NCI-H1436 (cell line): ENCODE measurements at regions not wholly inside any gene's neighbourhood (a gene's known extent, or its start where the extent isn't known, plus 50 kb on each side); places are given as distances from the start of the nearest gene placed in this dataset.
"Not testable (repeated sequence)": the region's sequence is repeated elsewhere in the genome, so short reads cannot be mapped to it uniquely, and the experiment has no call there.

ENCODE experiments used
- DNase-seq: peaks from one replicate; lab custom pipeline; 2025; lab: John Stamatoyannopoulos, UW

DNA sequence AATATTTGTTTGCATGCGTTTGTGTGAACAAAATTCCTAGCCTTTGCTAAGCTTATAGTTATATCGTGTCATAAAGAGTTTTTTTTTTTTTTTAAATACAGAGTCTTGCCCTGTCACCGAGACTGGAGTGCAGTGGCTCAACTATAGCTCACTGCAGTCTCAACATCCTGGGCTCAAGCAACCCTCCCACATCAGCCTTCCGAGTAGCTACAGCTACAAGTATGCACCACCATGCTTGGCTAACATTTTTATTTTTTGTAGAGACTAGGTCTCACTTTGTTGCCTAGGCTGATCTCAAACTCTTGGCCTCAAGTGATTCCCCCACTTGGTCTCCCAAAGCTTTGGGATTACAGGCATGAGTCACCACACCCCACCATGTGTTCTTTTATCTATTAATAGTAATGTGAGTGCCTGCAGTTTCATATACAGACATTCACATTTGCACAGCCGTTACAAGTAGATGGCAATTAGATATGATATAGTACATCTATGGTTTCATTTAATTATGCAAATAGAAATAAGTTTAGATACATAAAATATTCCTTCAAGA is 848.6 kb downstream of the PDCD6IP start:
- no peak for DNase-seq

DNA sequence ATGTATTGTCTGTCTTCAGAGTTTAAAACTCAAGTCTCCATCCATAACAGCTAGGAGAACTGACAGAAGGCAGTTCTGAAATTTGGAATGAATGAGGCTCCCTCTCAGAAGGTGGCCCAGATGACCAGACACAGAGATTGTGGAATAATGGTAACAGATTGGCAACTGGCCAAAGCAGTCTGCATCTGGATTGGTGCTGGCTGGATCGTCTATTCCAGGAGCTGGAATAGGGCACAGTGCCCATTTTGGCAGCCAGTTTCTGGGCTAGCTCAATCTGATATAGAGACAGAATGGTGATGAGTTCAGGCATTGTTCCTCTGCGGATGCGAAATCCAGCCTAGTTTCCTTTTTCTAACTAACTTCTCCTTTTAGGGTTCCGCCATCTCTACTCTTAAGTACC is 851.7 kb downstream of the PDCD6IP start:
- no peak for DNase-seq

DNA sequence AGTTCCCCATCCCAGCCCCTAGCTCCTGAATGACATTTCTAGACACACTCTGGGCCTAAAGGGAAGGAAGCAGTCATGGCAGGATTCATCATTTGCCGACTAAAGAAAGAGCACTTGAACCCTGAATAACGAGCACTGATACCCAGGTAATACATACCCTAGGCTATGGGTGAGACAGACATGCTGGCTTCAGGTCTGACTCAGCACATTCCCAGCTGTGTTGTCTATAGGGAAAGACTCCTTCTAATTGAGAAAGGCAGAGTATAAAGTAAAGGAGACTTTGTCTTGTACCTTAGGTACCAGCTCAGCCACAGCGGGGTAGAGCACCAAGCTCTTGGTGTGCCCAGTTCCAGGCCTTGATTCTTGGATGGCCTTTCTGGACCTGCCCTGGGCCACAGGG is 870.5 kb downstream of the PDCD6IP start:
- no peak for DNase-seq

DNA sequence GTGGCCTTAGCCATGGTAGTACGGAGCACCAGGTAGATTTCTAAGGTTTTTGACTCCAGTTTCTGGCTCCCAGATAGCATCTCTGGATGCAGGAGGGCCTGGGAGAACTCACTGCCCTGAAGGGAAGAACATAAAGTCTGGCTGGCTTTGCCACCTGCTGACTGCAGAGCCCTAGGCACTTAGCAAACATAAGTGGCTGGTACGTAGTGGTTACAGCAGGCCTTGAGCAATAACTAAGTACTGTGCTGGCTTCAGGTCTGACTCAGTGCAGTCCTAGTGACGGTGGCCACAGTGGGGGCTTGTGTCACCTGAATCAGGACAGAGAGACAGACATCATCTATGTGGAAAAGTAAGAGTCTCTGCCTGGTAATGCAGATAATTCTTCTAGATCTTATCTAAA is 871.1 kb downstream of the PDCD6IP start:
- DNase-seq: no peak

DNA sequence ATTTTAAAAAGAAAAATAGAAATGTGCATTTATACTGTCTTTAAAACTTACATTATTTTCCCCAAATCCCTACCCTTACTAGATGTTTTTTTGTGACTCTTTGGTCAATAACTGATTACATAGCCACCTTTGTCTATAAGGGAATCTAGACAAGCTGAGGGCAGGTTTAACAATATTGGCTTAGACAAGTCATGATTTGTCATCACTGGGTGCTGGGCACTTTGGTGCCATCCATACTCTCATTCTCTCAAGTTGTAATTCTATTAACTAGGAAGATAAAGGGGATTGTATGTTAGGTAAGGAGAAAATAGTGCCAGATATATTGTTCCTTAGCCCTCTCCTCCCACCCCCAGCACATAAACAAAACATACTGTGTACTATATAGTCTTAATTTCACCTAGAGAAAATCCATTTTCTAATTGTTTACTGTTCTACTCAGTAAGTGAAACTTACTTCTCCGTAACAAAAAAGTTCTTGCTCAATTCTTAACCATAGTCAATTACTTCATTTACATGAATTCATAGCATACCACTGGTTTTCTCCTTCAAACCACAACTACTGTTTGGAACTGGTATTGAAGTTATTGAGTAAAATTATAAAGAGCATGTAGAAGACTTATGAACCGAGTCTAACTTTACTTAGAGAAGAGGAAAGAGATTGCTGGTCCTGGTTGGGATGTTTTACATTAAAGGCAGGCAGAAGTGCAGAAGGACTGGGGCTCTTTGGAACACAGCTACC is 877.1 kb downstream of the PDCD6IP start:
- DNase-seq: no peak

DNA sequence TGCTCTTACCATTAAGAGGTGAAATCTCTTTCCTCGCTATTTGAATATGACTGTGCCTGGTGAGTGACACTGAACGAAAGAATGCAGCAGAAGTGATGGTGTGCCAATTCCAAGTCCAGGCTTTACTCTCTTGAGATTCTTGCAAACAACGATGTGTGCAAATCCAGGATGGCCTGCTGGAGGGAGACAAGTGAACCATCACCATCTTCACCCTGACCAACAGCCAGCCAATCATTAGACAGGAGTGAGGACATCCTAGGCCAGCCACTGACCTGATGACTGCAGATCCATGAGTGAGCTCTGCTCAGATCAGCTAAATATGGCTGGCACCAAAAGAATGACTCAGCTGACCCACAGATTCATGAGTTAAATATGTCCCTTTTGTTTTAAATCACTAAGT is 878.0 kb downstream of the PDCD6IP start:
- no peak for DNase-seq

DNA sequence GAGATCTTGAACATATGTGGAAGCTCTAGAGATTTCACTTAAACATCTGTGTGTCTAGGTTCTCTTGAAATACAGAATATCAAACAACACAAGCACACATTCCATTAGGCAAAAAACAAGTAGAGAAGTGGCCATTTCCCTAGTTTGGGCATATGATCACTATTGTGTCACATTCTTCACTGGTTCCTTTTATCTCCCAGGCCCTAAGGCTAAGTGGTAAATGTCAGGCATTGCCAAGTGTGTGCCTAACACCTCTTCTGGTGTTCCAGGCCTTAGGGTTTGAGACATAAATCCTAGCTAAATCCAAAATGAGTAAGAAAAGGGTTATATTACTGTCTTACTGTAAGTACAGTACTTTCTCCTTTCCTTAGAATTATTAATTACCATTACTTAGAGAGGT is 880.1 kb downstream of the PDCD6IP start:
- DNase-seq: no peak

DNA sequence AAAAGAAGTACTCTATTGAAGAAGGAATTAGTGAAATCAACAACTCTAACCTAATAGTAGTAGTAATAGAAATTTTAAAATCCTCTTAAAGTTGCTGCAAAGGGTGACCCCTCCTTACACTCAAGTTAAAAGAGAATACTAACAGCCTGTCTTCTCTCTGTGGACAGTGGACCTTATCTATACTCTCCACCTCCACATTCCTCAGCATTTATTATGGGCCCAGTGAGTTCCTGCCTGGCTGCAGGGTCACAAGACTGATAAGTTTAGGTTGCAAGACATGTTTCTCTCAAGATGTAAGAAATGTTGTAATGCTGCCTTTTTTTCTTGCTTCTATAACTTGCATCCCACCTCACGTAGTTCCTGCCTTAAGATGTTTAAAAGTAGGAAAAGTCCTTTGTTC is 880.6 kb downstream of the PDCD6IP start:
- not testable (repeated sequence) for DNase-seq

DNA sequence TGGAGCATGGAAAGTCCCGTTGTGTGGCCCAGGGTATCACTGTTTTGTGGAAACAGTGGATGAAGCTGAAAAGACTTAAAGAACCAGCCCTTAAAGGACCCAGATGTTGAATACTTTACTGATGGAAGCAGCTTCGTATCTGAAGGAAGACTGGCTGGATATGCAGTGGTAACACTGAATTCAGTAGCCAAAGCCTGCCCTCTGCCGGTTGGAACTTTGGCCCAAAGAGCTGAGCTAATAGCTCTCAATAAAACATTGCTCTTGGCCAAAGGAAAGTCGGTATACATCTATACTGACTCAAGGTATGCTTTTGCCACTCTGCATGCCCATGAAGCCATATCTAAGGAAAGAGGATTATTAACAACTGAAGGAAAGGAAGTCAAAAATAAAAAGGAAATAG is 885.4 kb downstream of the PDCD6IP start:
- no peak for DNase-seq

DNA sequence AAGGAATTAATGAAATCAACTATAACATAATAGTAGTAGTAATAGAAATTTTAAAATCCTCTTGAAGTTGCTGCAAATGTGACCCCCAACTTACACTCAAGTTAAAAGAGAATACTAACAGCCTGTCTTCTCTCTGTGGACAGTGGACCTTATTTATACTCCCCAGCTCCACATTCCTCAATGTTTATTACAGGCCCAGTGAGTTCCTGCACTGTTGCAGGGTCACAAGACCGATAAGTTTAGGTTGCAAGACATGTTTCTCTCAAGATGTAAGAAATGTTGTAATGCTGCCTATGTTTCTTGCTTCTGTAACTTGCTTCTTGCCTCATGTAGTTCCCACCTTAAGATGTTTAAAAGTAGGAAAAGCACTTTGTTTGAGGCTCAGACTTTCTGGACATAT is 888.1 kb downstream of the PDCD6IP start:
- DNase-seq: no peak

DNA sequence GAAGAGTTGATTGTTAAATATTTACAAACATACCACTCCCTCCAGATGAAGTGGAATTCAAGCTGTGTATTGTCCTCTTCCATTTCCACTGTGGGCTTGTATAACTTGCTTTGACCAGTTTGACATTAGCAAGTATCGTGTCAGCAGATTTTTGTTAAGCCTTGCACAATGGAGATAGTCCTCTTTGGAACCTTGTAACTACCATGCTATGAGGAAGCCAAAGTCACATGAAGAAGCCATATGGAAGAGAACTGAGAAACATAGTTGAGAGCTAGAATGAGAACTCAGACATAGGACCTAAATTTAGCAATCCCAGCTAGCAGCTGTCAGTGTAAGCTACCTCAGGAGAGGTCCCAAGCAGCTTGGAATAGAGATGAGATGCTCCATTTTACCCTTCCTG is 889.2 kb downstream of the PDCD6IP start:
- DNase-seq: no peak

DNA sequence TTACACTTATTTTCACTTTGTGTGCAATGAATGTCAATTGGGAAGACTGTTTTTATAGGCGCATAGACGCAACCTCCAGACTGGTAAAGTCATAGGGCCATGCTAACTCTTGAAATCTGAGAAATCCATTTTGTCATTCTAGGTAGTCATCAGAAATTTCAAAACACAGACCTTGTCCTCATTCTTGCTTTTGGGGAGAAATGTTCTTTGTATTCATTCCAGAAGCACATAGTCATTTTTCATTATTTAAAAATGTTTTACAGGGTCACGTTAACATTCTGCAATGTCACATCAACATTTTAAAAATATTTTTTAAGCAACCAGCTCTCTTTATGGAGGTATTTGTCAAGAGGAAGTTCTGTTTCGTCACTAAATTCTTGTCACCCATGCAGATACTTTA is 898.4 kb downstream of the PDCD6IP start:
- no peak for DNase-seq

DNA sequence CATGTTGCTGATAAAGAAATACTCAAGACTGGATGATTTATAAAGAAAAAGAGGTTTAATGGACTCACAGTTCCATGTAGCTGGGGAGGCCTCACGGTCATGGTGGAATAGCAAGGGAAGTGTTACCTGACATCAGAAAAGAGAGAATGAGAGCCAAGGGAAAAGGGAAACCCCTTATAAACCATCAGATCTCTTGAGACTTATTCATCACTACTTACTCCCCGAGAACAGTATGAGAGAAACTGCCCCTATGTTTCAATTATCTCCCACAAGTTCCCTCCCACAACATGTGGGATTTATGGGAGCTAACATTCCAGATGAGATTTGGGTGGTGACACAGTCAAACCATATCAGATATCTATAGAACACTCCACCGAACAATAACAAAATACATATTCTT is 904.6 kb downstream of the PDCD6IP start:
- DNase-seq: no peak

DNA sequence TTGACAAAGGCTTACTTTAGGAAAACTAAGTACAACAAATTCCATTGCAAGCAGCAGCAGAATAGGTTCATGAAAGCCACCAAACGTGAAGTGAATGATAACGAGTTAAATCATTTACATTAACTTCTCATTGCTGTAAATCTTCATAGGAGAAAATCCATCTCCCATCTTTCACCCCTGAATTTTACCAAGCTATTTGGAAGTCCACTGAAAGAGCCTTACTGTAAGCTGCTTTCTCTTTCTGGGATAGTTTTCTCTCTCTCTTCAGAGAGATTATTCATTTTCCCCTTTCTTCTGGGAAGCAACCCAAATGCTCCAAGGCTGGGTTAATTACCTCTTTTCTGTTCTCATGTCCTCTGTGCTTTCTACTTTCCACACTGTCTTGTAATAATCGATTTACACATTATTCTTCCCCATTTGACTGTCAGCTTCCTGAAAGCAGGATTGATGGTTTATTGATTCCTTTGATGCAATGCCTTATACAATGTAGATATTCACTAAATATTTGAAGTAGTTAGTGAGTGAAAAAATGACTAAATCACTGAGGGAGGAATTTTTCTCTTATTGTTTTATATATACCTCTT is 914.3 kb upstream of the ARPP21 start:
- DNase-seq: no peak

DNA sequence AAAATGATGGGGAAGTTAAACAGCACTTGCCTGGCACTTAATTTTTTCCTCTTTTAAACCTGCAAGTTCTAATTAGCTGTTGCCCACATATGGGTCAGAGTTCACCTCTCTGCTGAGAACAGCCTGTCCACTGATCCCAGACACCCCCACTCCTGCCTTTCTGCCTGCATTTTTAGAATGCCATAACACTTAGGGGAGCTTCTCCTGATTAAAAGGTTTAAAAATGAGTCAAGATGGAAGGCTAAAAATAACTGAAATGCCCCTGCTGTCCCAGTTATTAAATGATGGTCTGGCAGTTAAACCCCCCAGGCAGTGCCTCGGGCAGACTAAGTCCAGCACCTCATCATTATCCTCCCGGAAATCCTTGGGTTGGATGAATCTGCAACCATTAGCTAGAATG is 913.6 kb upstream of the ARPP21 start:
- no peak for DNase-seq

DNA sequence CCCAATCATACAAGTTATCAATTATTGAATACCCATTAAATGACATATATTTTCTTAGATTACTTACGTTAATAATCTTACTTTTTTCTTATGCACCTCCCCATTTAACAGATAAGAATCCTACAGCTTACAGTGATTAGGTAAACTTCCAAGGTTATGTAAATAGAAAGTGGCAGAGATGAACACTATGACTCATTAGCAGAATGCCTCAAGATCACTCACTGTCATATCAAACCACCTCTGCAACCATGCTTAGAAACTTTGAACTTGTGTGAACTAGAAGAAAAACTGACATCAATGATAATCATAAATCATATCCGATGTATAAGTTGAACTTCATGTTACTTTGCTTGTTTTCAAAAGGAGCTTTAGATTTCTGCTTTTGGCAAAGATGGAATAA is 911.6 kb upstream of the ARPP21 start:
- no peak for DNase-seq

DNA sequence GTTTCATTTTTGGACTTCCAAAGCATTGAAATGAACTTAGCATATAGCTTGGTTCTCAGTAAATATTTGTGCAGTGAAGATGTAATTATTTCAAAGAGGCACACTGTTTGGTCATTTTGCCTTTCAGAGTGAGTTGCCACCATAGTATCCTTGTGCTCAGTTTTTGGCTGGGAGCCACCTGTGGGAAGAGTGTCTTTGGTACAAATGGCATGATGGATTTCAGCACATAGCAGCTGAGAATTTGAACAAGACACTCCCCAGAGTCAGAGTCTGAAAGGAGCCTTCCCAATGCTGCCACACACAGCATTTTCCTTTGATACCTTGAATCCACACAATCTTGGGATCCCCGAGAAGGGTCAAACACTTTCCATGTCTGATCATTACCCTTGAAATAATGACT is 897.2 kb upstream of the ARPP21 start:
- no peak for DNase-seq

DNA sequence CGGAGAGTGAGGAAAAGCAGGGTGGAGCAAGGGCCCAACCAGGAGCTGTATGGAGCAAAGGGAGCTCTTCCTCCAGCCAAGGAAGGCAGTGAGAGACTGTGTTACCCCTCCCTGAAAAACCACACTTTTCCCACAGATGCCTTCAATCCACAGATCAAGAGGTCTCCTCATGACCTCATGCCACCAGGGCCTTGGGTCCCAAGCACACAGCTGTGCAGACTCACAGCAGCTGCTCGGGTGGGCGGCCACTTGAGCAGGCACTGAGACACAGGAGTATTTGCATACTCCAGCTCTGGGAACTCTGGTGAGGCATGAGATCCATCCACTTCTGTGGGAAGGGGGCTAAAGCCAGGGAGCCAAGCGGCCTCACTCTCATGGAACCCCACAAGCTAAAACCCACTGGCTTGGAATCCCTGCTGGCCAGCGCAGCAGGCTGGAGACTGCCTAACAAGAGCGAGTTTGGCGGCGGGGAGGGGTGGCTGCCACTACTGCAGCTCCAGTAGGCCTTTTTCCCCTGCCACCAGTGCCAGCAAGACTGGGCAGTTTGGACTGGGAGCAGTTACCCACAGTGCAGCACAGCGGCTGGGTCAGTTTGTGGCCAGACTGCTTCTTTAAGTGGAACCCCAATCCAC is 880.6 kb upstream of the ARPP21 start:
- no peak for DNase-seq

DNA sequence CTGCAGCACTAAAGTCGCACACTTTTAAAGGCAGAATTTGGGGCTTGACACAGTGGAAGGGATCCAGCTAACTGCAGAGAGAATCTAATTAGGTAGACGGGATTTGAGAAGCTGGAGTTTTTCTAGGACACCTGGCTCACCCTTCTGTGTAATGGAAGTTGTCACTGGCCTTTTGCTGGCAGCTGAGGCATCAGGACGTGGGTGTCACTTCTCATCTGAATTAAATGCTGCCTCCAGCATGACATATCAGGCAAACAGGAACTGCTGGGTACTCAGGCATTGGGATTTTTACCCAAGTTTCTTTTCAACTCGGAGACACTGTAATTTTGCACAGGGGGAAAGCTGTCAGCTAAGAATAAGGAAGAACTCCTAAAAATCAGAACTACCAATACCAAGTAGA is 861.9 kb upstream of the ARPP21 start:
- DNase-seq: no peak

DNA sequence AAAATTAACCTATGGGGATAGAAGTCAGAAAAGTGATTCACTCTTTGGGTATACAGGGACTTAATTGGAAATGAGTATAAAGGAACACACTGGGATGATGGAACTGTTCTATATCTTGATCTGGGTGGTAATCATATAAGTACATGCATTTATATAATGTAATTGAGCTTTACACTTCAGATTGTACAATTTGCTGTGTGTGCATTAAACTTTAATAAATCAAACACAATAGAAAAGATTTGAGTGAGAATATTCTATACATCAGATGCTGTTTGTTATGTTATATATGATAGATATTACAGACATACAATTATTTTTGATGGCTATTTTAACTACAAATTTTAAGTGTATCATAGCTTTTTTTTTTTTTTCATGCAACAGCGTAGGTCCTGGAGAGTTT is 860.2 kb upstream of the ARPP21 start:
- DNase-seq: no peak

DNA sequence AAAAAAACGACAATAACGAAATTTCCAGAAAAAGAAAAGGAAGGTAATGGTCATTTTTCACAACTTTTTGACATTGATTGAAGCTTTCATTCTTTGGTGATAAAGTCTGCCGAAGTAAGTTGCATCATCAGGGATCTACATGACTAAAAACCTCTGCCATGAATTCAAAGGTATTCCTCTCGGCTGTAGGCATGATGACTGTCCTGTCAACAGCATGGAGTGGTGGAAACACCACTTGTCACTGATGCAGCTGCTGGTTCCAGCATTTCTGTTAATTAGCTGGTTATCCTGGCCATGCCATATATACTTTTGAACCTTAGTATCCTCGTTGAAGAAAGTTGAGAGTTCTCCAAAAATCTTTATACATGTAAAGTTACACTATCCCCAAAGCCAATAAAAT is 859.0 kb upstream of the ARPP21 start:
- no peak for DNase-seq

DNA sequence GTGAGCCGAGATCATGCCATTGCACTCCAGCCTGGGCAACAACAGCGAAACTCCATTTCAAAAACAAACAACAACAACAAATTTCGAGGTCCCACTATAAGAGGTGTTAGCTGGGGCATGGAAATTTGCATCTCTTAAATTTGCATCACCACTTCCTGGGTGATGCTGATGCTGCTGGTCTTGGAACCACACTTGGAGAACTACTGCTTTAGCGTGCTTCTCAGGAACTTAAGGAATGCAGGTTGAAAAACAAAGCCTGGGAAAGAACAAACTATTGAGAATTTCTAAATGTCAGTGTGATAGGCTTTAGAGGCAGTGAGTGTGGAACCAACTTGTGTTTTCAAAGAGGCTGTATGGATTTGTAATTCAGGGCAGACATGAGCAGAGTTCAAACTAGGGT is 858.4 kb upstream of the ARPP21 start:
- DNase-seq: no peak

DNA sequence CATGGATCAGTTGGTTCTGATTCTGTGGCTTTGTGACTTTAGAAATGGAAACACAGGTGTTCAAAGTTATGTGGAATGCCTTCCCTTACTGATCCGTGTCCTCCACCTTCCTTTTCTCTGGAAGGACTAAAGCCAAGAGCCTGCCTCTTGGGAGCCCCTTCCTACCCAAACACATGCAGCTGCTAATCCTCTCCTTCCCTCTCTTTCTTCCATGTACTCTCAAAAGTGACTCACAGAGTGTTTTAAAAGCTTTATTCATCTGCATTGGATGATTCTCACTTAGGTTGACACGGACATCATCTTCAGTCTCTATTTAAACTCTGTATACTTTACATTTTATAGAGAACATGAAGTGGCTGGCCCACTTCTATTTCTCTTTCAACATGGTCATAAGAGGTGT is 856.5 kb upstream of the ARPP21 start:
- DNase-seq: no peak

DNA sequence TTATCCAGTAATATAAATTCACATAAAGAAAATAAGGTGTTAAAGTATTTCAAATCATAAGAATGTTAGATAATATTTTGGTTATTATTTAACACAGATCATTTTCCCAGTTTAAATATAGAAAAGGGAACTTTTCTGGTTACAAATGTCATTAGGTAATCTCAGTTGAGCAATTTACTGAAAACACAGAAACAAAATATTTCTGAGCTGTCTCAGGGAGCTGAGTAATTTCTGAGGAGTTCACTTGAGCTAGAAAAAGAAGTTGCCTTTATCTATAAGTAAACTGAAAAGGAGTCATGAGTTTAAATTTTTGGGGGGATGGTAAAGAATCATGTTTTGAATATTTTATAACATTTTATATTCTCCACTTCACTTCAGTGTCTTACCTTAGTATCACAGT is 855.4 kb upstream of the ARPP21 start:
- DNase-seq: no peak
